SU-DHL-6 (cell line): ENCODE measurements at regions not wholly inside any gene's neighbourhood (a gene's known extent, or its start where the extent isn't known, plus 50 kb on each side); places are given as distances from the start of the nearest gene placed in this dataset.

Source experiments
- EZH2phosphoT487 ChIP-seq: fragments of 200-600 bp; sonication (generic), shearing (Covaris generic); conservative IDR thresholded peaks from 2 replicates; pipeline ENCODE4 v1.6.1; 2018; ENCODE audit warnings: mild to moderate bottlenecking, antibody characterized with exemption, low read length, moderate library complexity, mixed read lengths
- TF ChIP-seq, protein P1 (sequence below): fragments of 200-600 bp; sonication (generic); IDR thresholded peaks from one replicate; pipeline ENCODE4 v1.5.1; 2017; ENCODE audit warnings: antibody characterized with exemption, mild to moderate bottlenecking, low read length, moderate library complexity; ENCODE audit not compliant: insufficient read depth, poor library complexity, severe bottlenecking

DNA sequence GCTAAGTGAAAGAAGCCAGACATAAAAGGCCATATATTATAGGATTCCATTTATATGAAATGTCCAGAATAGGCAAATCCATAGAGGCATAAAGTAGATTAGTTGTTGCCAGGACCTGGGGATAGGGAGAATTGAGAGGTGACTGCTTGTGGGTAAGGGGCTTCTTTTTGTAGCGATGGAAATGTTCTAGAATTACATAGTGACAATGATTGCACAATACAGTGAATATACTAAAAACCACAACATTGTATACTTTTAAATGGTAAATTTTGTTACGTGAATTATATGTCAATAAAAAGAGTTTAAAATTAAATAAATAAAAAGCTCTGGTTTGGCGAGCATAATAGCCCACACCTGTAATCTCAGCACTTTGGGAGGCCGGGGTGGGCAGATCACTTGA, 486.8 kb downstream of the KLF12 start:
- TF ChIP-seq, protein P1, sequence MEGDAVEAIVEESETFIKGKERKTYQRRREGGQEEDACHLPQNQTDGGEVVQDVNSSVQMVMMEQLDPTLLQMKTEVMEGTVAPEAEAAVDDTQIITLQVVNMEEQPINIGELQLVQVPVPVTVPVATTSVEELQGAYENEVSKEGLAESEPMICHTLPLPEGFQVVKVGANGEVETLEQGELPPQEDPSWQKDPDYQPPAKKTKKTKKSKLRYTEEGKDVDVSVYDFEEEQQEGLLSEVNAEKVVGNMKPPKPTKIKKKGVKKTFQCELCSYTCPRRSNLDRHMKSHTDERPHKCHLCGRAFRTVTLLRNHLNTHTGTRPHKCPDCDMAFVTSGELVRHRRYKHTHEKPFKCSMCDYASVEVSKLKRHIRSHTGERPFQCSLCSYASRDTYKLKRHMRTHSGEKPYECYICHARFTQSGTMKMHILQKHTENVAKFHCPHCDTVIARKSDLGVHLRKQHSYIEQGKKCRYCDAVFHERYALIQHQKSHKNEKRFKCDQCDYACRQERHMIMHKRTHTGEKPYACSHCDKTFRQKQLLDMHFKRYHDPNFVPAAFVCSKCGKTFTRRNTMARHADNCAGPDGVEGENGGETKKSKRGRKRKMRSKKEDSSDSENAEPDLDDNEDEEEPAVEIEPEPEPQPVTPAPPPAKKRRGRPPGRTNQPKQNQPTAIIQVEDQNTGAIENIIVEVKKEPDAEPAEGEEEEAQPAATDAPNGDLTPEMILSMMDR: no peak
- TF ChIP-seq EZH2phosphoT487: no peak
